Keratinocyte (primary cell): ENCODE measurements at regions not wholly inside any gene's neighbourhood (a gene's known extent, or its start where the extent isn't known, plus 50 kb on each side); places are given as distances from the start of the nearest gene placed in this dataset.
"Not testable (repeated sequence)": the region's sequence is repeated elsewhere in the genome, so short reads cannot be mapped to it uniquely, and the experiment has no call there.

Source experiments
- CTCF ChIP-seq, 3 experiments: IDR thresholded peaks in 1 of 3; conservative IDR thresholded peaks in 1 of 3; optimal IDR thresholded peaks in 1 of 3; 2 replicates in 2 of 3; 3 replicates in 1 of 3; pipeline versions ENCODE3 to v1.5.1; 2011; ENCODE audit warnings: low read length in 3 of 3, mild to moderate bottlenecking in 3 of 3, moderate library complexity in 2 of 3, control low read depth in 1 of 3, inconsistent platforms in 1 of 3; ENCODE audit not compliant: insufficient read depth in 2 of 3; ENCODE audit errors: extremely low read depth in 1 of 3
- EZH2 ChIP-seq: IDR thresholded peaks from one replicate; pipeline ENCODE4 v1.6.1; 2012; ENCODE audit warnings: inconsistent platforms, mild to moderate bottlenecking, low read length, moderate library complexity

- not testable (repeated sequence) for TF ChIP-seq CTCF (optimal IDR thresholded peaks at IDR 0.05 in 1 of 3, IDR thresholded peaks at IDR 0.05 in 1 of 3, conservative IDR thresholded peaks at IDR 0.05 in 1 of 3; ENCODE audit: extremely low read depth in 1 of 3, insufficient read depth in 2 of 3, low read length in 3 of 3); EZH2
Measured at GRCh38 chr2:8254214-8254613, 427.6 kb upstream of the ID2 start.
